ENCODE measurements at regions not wholly inside any gene's neighbourhood (a gene's known extent, or its start where the extent isn't known, plus 50 kb on each side); places are given as distances from the start of the nearest gene placed in this dataset.
A peak's percentile ranks its signal among the peaks of the same experiment; 100 is the strongest.
"Not testable (repeated sequence)": the region's sequence is repeated elsewhere in the genome, so short reads cannot be mapped to it uniquely, and the experiment has no call there.

- not testable (repeated sequence) for DNase-seq
Observed at GRCh38 chr5:97234380-97234779, 51.3 kb upstream of the RIOK2 start.

GRCh38 chr5:97242341-97242740 lies 59.3 kb upstream of the RIOK2 start:
- DNase-seq = no peak

GRCh38 chr5:97243353-97243752 lies 60.3 kb upstream of the RIOK2 start:
- no peak for DNase-seq

- DNase-seq = no peak
Observed at GRCh38 chr5:97245386-97245785, 62.3 kb upstream of the RIOK2 start.

GRCh38 chr5:97250113-97250512 lies 67.1 kb upstream of the RIOK2 start:
- no peak for DNase-seq

GRCh38 chr5:97266076-97266475 lies 83.0 kb upstream of the RIOK2 start:
- DNase-seq = no peak

GRCh38 chr5:97266576-97266975 lies 83.5 kb upstream of the RIOK2 start:
- peak in 4 of 14 donors; percentile 1 to 26 (median 14) for DNase-seq

- DNase-seq = peak in 3 of 14 donors; percentile 0 to 15 (median 14)
Observed at GRCh38 chr5:97267767-97268166, 84.7 kb upstream of the RIOK2 start.

GRCh38 chr5:97276474-97277120 lies 93.5 kb upstream of the RIOK2 start:
- DNase-seq = no peak

- DNase-seq = no peak
Observed at GRCh38 chr5:97281257-97281656, 98.2 kb upstream of the RIOK2 start.

GRCh38 chr5:97297063-97297703 lies 114.1 kb upstream of the RIOK2 start:
- DNase-seq = peak in 1 of 14 donors; percentile 2

GRCh38 chr5:97297704-97298091 lies 114.7 kb upstream of the RIOK2 start:
- no peak for DNase-seq

- DNase-seq = not testable (repeated sequence)
Observed at GRCh38 chr5:97301181-97301580, 118.1 kb upstream of the RIOK2 start.

- DNase-seq = no peak
Observed at GRCh38 chr5:97338729-97339128, 155.7 kb upstream of the RIOK2 start.

- no peak for DNase-seq
Observed at GRCh38 chr5:97355775-97356174, 172.7 kb upstream of the RIOK2 start.

- DNase-seq = no peak
Observed at GRCh38 chr5:97363577-97363976, 180.5 kb upstream of the RIOK2 start.

GRCh38 chr5:97364731-97365130 lies 181.7 kb upstream of the RIOK2 start:
- no peak for DNase-seq

GRCh38 chr5:97365163-97365845 lies 182.3 kb upstream of the RIOK2 start:
- no peak for DNase-seq

- no peak for DNase-seq
Observed at GRCh38 chr5:97365918-97366317, 182.9 kb upstream of the RIOK2 start.

- DNase-seq = no peak
Observed at GRCh38 chr5:97375959-97376358, 192.9 kb upstream of the RIOK2 start.

GRCh38 chr5:97377582-97377981 lies 194.5 kb upstream of the RIOK2 start:
- no peak for DNase-seq

- DNase-seq = no peak
Observed at GRCh38 chr5:97383996-97384395, 200.9 kb upstream of the RIOK2 start.

GRCh38 chr5:97388794-97389193 lies 205.7 kb upstream of the RIOK2 start:
- no peak for DNase-seq

GRCh38 chr5:97400537-97400936 lies 217.5 kb upstream of the RIOK2 start:
- no peak for DNase-seq
